Large intestine (tissue), 3 donors: ENCODE measurements at regions not wholly inside any gene's neighbourhood (a gene's known extent, or its start where the extent isn't known, plus 50 kb on each side); places are given as distances from the start of the nearest gene placed in this dataset.
A peak's percentile ranks its signal among the peaks of the same experiment; 100 is the strongest.

ENCODE experiments used
- DNase-seq, 2 donors: peaks; one replicate each; pipeline versions ENCODE4 v3.0.0 to v3.0.0-alpha.2; 2013
- H3K27ac ChIP-seq: one replicate; pipeline ENCODE4 v1.5.1; 2013; ENCODE audit warnings: low read length
- H3K27me3 ChIP-seq: 2 replicates; pipeline ENCODE4 v1.6.1; 2013; ENCODE audit warnings: low read length; ENCODE audit not compliant: control insufficient read depth, insufficient read depth
- H3K36me3 ChIP-seq: 2 replicates; pipeline ENCODE4 v1.6.1; 2013; ENCODE audit warnings: low read length; ENCODE audit not compliant: control insufficient read depth, insufficient read depth
- H3K4me1 ChIP-seq: one replicate; pipeline ENCODE4 v1.6.1; 2013; ENCODE audit warnings: low read length; ENCODE audit not compliant: control insufficient read depth, insufficient read depth
- H3K4me3 ChIP-seq: one replicate; pipeline ENCODE4 v1.5.1; 2013; ENCODE audit warnings: low read length
- H3K9me3 ChIP-seq: one replicate; pipeline ENCODE4 v1.6.1; 2013; ENCODE audit warnings: mild to moderate bottlenecking, low read depth, low read length, moderate library complexity; ENCODE audit not compliant: control insufficient read depth
- WGBS: methylation state at CpG from one replicate; pipeline ENCODE4 v1.1.5; 2013; ENCODE audit warnings: low lambda C conversion rate; ENCODE audit not compliant: insufficient coverage; 5-methylcytosine and 5-hydroxymethylcytosine counted together

DNA sequence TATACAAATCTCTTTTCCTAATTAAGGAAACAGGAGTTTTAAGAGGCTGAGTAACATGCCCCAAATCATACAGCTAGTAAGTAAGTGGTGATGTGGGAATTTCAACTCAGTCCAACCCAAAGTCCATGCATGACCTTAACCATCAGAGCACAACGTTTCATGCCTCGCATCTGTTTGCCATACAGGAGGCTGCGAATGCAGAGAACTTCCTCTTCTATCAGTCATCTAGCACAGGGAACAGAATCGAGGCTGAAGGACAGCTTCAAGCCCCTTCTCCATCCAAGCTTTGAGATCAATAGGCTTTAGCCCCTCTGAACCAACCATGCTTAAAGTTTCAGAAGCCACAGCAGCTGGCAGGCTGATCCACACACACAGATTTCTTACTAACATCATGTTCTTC is 113.2 kb downstream of the MAFB start:
- no peak for DNase-seq
- WGBS, result no CpG with 5 or more reads among the region's 4 CpGs
- Histone ChIP-seq H3K9me3 (no peaks in the 10 kb centered on the region), H3K4me3 (no peak overlapping the region), H3K4me1 (no peaks in the 10 kb centered on the region), H3K27ac (no peak overlapping the region), H3K36me3 (no peaks in the 10 kb centered on the region), H3K27me3 (no peaks in the 10 kb centered on the region)

GRCh38 chr20:40572251-40572650 is 116.8 kb downstream of the MAFB start:
- no CpG with 5 or more reads among the region's 1 CpG for WGBS
- Histone ChIP-seq H3K27ac (no peak overlapping the region), H3K9me3 (no peaks in the 10 kb centered on the region), H3K4me3 (no peak overlapping the region), H3K36me3 (no peaks in the 10 kb centered on the region), H3K27me3 (no peaks in the 10 kb centered on the region), H3K4me1 (no peaks in the 10 kb centered on the region)
- DNase-seq, result no peak

GRCh38 chr20:40571639-40572038 is 117.4 kb downstream of the MAFB start:
- no peaks in the 10 kb centered on the region for H3K9me3 ChIP-seq
- WGBS, result no CpG with 5 or more reads among the region's 1 CpG
- no peak overlapping the region for H3K4me3 ChIP-seq
- no peaks in the 10 kb centered on the region for H3K27me3 ChIP-seq
- no peaks in the 10 kb centered on the region for H3K36me3 ChIP-seq
- no peak overlapping the region for H3K27ac ChIP-seq
- no peaks in the 10 kb centered on the region for H3K4me1 ChIP-seq
- DNase-seq, result no peak

DNA sequence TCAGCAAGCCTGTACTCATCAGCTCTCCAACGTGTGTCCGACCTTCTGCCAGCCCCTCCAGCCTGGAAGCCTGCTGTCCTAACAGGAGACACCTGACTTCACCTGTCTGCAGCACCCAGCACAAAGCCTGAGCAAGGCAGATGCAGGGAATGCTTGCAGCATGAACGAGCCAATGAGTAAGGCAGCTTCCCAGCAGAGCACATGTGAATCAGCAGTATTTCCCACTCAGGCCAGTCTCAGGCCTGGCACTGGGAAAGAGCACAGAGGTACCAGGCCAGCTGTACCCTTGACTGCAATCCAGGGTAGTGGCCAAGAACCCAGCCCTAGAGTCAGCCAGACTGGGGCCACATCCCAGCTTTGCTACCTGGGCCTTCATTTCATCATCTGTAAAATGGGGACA is 120.8 kb downstream of the MAFB start:
- H3K9me3 ChIP-seq, result no peaks in the 10 kb centered on the region
- no peak overlapping the region for H3K27ac ChIP-seq
- no peaks in the 10 kb centered on the region for H3K36me3 ChIP-seq
- no peak for DNase-seq
- H3K27me3 ChIP-seq, result no peaks in the 10 kb centered on the region
- peaks cover 5% of the 10 kb centered on the region for H3K4me1 ChIP-seq
- WGBS, result no CpG with 5 or more reads among the region's 3 CpGs
- H3K4me3 ChIP-seq, result no peak overlapping the region

- Histone ChIP-seq H3K27me3 (no peaks in the 10 kb centered on the region), H3K4me3 (no peak overlapping the region), H3K36me3 (no peaks in the 10 kb centered on the region), H3K4me1 (peaks cover 11% of the 10 kb centered on the region), H3K9me3 (no peaks in the 10 kb centered on the region), H3K27ac (no peak overlapping the region)
- no CpG with 5 or more reads among the region's 1 CpG for WGBS
- no peak for DNase-seq
Observed at GRCh38 chr20:40565682-40566040, 123.4 kb downstream of the MAFB start.

GRCh38 chr20:40565001-40565681 is 123.9 kb downstream of the MAFB start:
- H3K27ac ChIP-seq, result no peak overlapping the region

GRCh38 chr20:40563296-40563950 is 125.6 kb downstream of the MAFB start:
- peaks cover 11% of the 10 kb centered on the region for H3K4me1 ChIP-seq
- peak; percentile 86 to 94 for DNase-seq
- no peaks in the 10 kb centered on the region for H3K27me3 ChIP-seq
- H3K27ac ChIP-seq, result no peak overlapping the region
- H3K36me3 ChIP-seq, result no peaks in the 10 kb centered on the region
- H3K9me3 ChIP-seq, result no peaks in the 10 kb centered on the region
- 10% methylated on average over 2 of the region's 8 CpGs for WGBS
- no peak overlapping the region for H3K4me3 ChIP-seq

More at GRCh38 chr20:40565001-40565681, 123.9 kb downstream of the MAFB start:
- DNase-seq, result no peak
- no peaks in the 10 kb centered on the region for H3K27me3 ChIP-seq
- peaks cover 11% of the 10 kb centered on the region for H3K4me1 ChIP-seq
- no CpG with 5 or more reads among the region's 6 CpGs for WGBS
- H3K4me3 ChIP-seq, result no peak overlapping the region
- H3K9me3 ChIP-seq, result no peaks in the 10 kb centered on the region
- H3K36me3 ChIP-seq, result no peaks in the 10 kb centered on the region

DNA sequence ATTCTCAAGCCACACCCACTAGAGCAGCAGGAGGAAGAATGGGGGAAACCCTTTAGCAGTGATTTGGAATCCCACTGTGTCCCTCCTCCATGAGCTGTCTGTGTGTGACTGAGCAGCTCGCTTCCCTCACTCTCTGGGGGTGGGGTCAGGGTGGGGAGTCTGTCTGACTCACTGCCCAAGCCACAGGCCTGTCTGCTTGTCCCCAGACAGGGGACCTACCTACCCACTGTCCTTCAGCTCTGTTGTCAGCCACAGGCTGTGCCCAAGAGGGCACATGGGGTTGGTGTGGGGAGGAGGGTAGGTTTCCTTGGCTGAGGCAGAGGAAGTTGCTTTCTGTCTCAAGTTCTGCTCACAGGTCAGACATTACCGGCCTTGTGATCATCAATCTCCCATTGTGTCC is 127.0 kb downstream of the MAFB start:
- Histone ChIP-seq H3K4me1 (peaks cover 11% of the 10 kb centered on the region), H3K4me3 (no peak overlapping the region), H3K36me3 (no peaks in the 10 kb centered on the region), H3K27ac (no peak overlapping the region), H3K9me3 (no peaks in the 10 kb centered on the region), H3K27me3 (no peaks in the 10 kb centered on the region)
- no CpG with 5 or more reads among the region's 2 CpGs for WGBS
- DNase-seq, result peak in 1 of 2 donors; percentile 21

- H3K4me1 ChIP-seq, result peaks cover 11% of the 10 kb centered on the region
- no CpG with 5 or more reads among the region's 3 CpGs for WGBS
- no peak for DNase-seq
- no peaks in the 10 kb centered on the region for H3K9me3 ChIP-seq
- no peaks in the 10 kb centered on the region for H3K27me3 ChIP-seq
- no peak overlapping the region for H3K27ac ChIP-seq
- H3K36me3 ChIP-seq, result no peaks in the 10 kb centered on the region
- H3K4me3 ChIP-seq, result no peak overlapping the region
Observed at GRCh38 chr20:40561187-40561586, 127.8 kb downstream of the MAFB start.

DNA sequence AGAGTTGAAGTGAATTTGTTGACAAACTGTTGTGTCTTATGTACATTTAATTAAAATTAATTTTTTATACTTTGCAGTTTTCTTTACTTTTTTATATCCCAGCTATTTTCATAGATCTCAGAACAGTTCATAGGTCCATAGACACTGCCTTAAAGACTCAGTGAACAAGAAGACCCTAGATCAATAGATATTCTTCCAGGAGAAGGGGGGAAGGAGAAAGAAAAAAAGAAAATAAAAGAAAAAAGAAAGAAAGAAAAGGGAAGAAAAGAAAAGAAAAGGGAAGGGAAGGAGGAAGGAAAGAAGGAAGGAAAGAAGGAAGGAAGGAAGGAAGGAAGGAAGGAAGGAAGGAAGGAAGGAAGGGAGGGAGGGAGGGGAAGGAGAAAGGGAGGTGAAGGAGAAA is 130.8 kb downstream of the MAFB start:
- H3K4me3 ChIP-seq, result no peak overlapping the region
- H3K9me3 ChIP-seq, result no peaks in the 10 kb centered on the region
- no peak overlapping the region for H3K27ac ChIP-seq
- no peaks in the 10 kb centered on the region for H3K27me3 ChIP-seq
- H3K4me1 ChIP-seq, result peaks cover 6% of the 10 kb centered on the region
- H3K36me3 ChIP-seq, result no peaks in the 10 kb centered on the region
- DNase-seq, result no peak

DNA sequence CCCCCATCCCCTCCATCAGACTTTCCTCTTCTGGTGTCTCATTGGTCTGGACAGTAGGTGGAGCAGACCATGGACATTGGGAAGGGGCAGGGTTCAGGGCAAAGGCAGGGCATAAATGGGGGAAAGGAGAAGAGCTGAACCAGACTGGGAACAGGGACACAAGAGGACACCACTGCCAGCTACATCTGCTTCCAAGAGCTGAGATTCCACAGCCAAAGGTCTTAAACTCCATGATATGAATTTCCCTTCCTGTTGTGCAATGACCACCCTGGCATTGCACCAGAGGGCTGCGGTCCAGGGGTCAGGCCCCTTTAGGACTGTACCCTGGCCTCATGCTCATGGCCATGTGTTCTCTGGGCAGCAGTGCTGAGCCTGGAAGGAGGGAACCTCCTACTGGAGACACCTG is 137.9 kb downstream of the MAFB start:
- Histone ChIP-seq H3K4me1 (peaks cover 3% of the 10 kb centered on the region), H3K27ac (no peak overlapping the region), H3K4me3 (no peak overlapping the region), H3K9me3 (no peaks in the 10 kb centered on the region), H3K27me3 (no peaks in the 10 kb centered on the region), H3K36me3 (no peaks in the 10 kb centered on the region)
- no CpG with 5 or more reads among the region's 1 CpG for WGBS
- peak; percentile 81 to 83 for DNase-seq
